SKM-1 treated with dmso at 0.1 percent for 144 hours (cell line): ENCODE measurements at regions not wholly inside any gene's neighbourhood (a gene's known extent, or its start where the extent isn't known, plus 50 kb on each side); places are given as distances from the start of the nearest gene placed in this dataset.

Experiments used
- DNase-seq: peaks from one replicate; lab custom pipeline; 2025; ENCODE audit not compliant: unreplicated experiment; lab: John Stamatoyannopoulos, UW

DNA sequence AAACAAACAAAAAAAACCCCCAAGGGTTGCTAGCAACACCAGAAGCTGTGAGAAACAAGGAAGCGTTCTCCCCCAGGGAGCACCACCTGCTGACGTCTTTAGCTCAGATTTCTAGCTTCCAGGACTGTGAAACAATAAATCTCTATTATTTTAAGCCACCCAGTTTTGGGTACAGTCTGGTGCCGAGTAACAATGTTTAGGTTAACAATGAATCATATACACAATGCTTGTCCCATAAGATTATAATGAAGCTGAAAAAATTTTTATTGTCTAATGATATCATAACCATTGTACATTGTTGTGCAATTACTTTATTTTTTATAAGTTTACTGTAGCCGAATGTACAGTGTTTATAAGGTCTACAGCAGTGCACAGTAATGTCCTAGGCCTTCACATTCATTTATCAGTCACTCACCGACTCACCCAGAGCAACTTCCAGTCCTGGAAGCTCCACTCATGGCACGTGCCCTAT lies 72.1 kb upstream of the CAB39 start:
- no peak for DNase-seq

GRCh38 chr2:230642966-230643365 lies 69.7 kb upstream of the CAB39 start:
- no peak for DNase-seq

DNA sequence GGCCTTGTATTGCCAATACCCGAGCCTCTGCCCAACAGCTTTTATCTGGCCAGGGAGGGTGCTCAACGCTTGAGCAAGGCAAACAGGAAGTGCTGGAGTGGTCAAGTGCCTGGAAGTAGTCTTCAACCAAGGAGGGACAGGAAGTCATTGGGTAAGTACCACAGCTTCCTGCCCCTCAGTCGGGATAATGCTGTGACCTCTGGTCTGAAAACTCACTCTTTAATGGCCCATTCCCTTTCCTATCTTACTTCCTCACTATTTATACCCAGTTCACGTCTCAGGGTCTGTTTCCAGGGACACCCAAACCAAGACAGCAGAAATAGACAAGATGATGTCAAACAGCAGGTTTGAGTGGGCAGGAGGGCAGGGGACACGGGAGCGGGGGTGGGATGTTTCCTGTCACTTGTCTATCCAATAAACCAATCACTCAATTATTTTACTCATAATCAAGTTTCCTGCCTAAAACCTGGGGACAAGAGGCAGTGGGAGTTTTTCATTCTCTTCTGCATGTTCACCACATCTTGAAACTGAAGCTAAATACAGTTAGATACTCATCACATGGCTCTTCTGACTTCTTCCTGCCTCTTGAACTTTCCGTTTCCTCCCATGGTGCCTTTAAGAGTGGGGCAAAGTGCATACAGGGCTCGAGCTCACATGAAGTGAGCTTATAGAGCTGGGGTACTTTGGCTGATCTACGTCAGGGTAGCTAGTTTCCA lies 68.9 kb upstream of the CAB39 start:
- DNase-seq = peak; percentile 93

GRCh38 chr2:230644356-230644935 lies 68.2 kb upstream of the CAB39 start:
- DNase-seq = peak; percentile 70

DNA sequence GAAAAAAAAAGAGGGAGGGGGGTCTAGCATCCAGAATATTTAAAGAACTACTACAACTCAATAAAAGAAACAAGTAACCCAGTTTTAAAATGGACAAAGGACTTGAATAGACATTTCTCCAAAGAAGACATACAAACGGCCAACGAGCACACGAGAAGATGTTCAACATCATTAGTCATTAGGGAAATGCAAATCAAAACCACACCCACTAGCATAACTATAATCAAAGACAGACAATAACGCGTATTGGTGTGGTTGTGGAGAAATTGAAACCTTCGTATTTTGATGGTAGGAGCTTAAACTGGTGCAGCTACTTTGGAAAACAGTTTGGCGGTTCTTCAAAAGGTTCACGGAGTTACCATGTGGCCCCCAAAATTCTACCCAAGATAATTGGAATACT lies 64.3 kb upstream of the CAB39 start:
- DNase-seq = no peak

- DNase-seq = no peak
Measured at GRCh38 chr2:230650585-230651137, 62.0 kb upstream of the CAB39 start.

- DNase-seq = no peak
Measured at GRCh38 chr2:230654057-230654456, 58.6 kb upstream of the CAB39 start.

- DNase-seq = no peak
Measured at GRCh38 chr2:230657462-230657861, 55.2 kb upstream of the CAB39 start.

DNA sequence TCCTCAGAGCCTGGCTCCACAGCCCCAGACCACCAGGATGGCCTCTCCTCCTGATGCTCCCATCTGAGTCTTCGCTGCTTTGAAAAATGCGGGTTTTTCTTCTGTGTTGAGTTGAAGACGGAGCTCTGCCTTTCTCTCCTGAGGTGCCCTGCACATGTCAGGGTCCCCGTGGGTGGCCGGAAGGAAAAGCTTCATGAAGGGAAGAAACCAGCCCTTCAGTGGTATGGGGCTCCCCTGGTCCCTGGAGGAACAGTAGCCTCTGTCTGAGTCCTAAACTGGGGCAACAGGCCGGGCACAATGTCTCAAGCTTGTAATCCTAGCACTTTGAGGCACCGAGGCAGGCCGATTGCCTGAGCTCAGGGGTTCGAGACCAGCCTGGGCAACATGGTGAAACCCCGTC lies 54.7 kb upstream of the CAB39 start:
- no peak for DNase-seq

DNA sequence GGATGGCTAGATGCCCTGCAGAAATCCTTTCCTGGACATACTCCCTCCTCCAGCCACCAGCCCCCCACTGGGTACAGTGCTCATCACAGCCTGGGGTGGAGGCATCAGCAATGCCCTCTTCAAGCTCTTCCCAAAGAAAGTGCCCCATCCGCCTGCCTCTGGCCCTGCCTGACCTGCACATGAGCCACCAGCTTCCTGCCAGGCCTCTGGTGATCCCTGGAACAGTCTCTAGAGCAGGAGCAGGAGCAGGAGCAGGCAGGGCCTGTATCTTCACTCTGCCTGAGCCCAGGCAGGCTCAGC lies 54.1 kb upstream of the CAB39 start:
- no peak for DNase-seq

- DNase-seq = peak; percentile 48
Measured at GRCh38 chr2:230658877-230659652, 53.6 kb upstream of the CAB39 start.

DNA sequence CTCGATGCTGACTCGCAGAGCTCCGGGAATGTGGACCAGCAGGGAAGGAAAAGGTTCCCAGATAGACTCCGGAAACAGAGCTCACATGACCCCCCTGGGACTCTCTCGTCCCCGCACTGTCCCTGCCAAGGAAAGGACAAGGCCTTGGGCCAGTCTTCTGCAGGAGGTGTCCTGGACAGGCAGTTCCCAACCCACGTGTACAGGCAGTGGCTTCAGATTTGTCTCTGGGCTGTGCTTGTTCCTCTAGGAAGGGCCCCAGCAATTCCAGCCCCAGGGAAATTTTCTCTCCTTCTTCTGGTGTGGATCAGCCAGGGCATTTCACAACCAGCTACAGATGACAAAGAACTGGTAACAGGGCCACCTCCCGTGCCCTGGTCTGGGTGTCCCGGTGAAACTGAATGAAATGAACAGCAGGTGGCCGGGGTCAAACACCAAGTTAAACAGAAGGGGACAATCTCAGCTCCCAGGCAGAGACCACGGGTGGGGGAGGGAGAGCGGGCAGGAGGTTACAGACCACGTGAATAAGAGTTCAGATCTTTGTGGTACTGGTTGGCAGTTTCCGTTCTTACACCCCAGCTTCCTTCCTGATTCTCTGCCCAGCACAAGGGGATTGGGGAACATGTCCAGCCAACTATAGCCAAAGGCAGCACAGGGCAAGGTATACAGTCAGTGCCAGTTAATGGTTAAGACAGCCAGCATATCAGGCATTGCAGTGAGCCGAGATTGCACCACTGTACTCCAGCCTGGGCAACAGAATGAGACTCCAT lies 52.2 kb upstream of the CAB39 start:
- peak; percentile 93 for DNase-seq

GRCh38 chr2:230661072-230661957 lies 51.3 kb upstream of the CAB39 start:
- no peak for DNase-seq
